Glutamatergic neuron (in vitro differentiated cells): ENCODE measurements at regions not wholly inside any gene's neighbourhood (a gene's known extent, or its start where the extent isn't known, plus 50 kb on each side); places are given as distances from the start of the nearest gene placed in this dataset.

Experiments used
- DNase-seq: peaks from one replicate; pipeline ENCODE4 v3.0.0; 2022
- H3K27ac Mint-ChIP-seq: one replicate; pipeline ENCODE4 v1.8.0; 2020; ENCODE audit warnings: mild to moderate bottlenecking, mixed read lengths, inconsistent platforms; ENCODE audit not compliant: unreplicated experiment
- H3K27me3 Mint-ChIP-seq: one replicate; pipeline ENCODE4 v1.8.0; 2020; ENCODE audit warnings: mild to moderate bottlenecking, moderate library complexity, mixed read lengths, inconsistent platforms; ENCODE audit not compliant: unreplicated experiment
- H3K36me3 Mint-ChIP-seq: one replicate; pipeline ENCODE4 v1.8.0; 2020; ENCODE audit warnings: mild to moderate bottlenecking, mixed read lengths, inconsistent platforms; ENCODE audit not compliant: unreplicated experiment
- H3K4me1 Mint-ChIP-seq: one replicate; pipeline ENCODE4 v1.8.0; 2020; ENCODE audit warnings: mild to moderate bottlenecking, low read depth, mixed read lengths, inconsistent platforms; ENCODE audit not compliant: unreplicated experiment
- H3K4me3 Mint-ChIP-seq: one replicate; pipeline ENCODE4 v1.8.0; 2020; ENCODE audit warnings: mild to moderate bottlenecking, mixed read lengths, inconsistent platforms; ENCODE audit not compliant: unreplicated experiment
- H3K9me3 Mint-ChIP-seq: one replicate; pipeline ENCODE4 v1.8.0; 2020; ENCODE audit warnings: mild to moderate bottlenecking, moderate library complexity, mixed read lengths, inconsistent platforms; ENCODE audit not compliant: unreplicated experiment
- TF ChIP-seq, protein P1 (sequence below): fragments of 200-600 bp; sonication (generic); IDR thresholded peaks from one replicate; pipeline ENCODE4 v1.5.0; 2021; ENCODE audit not compliant: partially characterized antibody, unreplicated experiment

DNA sequence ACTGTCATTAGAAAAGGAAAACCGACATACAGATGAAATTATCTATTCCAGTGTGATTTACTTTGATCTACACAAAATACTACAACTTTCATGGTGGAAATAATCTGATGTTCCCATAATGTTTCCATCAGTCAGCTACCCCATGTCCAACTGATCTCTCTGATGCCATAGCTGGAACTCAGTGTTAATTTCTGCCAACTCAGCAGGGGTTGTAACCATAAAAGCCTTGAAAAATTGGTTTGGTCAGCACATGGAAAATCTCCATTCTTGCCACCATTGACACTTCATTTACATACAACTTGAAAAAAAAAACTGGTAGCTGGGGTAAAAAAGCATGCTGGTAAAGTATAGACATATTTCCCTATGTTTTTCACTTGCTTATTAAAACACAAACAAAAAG lies 1463.7 kb downstream of the OTOL1 start:
- Mint-ChIP-seq H3K27ac (no peak overlapping the region), H3K4me3 (no peak overlapping the region), H3K36me3 (no peaks in the 10 kb centered on the region), H3K9me3 (no peaks in the 10 kb centered on the region), H3K27me3 (no peaks in the 10 kb centered on the region), H3K4me1 (no peaks in the 10 kb centered on the region)
- DNase-seq: no peak
- TF ChIP-seq, protein P1, sequence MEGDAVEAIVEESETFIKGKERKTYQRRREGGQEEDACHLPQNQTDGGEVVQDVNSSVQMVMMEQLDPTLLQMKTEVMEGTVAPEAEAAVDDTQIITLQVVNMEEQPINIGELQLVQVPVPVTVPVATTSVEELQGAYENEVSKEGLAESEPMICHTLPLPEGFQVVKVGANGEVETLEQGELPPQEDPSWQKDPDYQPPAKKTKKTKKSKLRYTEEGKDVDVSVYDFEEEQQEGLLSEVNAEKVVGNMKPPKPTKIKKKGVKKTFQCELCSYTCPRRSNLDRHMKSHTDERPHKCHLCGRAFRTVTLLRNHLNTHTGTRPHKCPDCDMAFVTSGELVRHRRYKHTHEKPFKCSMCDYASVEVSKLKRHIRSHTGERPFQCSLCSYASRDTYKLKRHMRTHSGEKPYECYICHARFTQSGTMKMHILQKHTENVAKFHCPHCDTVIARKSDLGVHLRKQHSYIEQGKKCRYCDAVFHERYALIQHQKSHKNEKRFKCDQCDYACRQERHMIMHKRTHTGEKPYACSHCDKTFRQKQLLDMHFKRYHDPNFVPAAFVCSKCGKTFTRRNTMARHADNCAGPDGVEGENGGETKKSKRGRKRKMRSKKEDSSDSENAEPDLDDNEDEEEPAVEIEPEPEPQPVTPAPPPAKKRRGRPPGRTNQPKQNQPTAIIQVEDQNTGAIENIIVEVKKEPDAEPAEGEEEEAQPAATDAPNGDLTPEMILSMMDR: no peak

DNA sequence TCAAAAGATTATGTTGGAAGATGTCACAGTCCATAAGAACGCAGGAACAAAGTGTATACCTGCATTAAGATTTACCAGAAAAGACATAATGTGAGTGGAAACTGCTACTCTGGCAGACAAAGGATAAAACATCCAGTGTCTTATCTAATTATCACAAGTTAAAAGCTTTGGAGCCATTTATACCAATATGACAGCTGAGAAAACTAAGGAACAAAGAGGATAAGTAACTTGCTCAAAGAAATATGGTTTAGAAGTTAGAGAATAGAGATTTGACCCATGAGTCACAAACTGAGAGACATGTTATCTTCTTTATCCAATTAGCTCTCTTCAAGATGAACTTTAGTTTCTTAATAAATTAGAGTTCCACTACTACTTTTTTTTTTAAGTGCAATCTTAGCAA lies 1473.7 kb downstream of the OTOL1 start:
- H3K36me3 Mint-ChIP-seq: peaks cover 4% of the 10 kb centered on the region
- H3K4me1 Mint-ChIP-seq: no peaks in the 10 kb centered on the region
- H3K4me3 Mint-ChIP-seq: no peak overlapping the region
- peaks cover 1% of the 10 kb centered on the region for H3K9me3 Mint-ChIP-seq
- H3K27ac Mint-ChIP-seq: no peak overlapping the region
- H3K27me3 Mint-ChIP-seq: no peaks in the 10 kb centered on the region
- TF ChIP-seq, protein P1: no peak
- no peak for DNase-seq

DNA sequence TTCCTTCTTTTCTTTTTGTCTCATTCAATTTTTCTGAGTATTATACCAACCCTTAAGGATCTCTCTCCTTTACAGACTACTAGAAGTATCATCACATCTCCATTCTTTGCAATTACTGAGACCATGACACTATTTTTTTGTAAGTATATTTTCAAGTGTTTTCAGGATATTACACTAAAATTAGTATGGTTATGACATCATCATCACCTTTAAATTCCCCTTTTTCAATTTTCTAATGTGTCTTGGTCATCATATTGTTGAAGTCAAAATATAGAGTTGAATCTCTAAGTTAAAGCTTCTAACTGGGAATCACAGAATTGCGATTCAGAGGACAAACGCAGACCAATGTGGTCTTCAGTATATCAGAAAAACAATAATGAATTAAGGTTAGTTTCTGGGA lies 1475.1 kb downstream of the OTOL1 start:
- no peak for DNase-seq
- Mint-ChIP-seq H3K9me3 (no peaks in the 10 kb centered on the region), H3K27ac (no peak overlapping the region), H3K4me1 (no peaks in the 10 kb centered on the region), H3K27me3 (no peaks in the 10 kb centered on the region), H3K4me3 (no peak overlapping the region), H3K36me3 (peaks cover 2% of the 10 kb centered on the region)
- TF ChIP-seq, protein P1: no peak

DNA sequence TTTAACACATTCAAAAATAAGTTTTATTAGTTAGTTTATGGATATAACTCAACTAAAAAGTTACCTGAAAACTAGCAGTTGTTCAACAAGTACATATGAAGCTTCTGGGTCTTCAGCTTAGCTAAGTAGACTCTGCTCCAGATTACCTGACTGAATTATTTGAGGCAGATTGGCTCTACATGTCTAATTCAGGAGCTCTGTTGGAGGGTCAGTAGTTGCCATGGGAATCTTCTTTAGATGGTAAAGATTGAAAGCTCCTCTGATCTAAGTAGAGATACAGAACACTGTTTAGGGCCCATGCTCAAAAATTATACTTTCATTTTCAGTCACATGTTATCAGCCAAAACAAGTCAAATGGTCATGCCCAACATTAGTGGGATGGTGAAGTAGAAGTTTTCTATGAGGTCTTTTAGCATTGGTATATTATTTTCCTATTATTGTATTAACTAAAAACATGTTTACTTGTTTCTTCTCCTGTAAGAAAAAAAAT lies 1476.9 kb downstream of the OTOL1 start:
- Mint-ChIP-seq H3K4me3 (no peak overlapping the region), H3K27me3 (no peaks in the 10 kb centered on the region), H3K27ac (no peak overlapping the region), H3K4me1 (no peaks in the 10 kb centered on the region), H3K9me3 (no peaks in the 10 kb centered on the region), H3K36me3 (no peaks in the 10 kb centered on the region)
- DNase-seq: no peak
- TF ChIP-seq, protein P1: no peak

DNA sequence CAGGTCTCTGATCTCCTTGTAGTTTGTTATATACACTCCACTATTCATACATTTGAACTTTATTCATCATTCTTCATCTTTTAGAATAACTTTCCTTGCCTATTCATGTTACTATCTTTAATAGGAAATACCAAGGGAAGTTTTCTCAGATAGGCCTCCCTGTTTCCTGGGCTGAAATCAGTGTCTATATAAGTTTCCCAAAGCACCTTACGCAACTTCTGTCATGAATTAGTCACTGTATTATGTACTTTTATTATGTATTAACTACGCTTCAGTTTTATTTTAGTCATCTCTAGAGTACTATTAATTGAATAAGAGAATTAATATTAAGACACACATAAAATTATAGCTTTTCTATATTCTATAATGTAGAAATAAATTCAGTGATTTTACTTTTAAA lies 1481.5 kb downstream of the OTOL1 start:
- Mint-ChIP-seq H3K27me3 (no peaks in the 10 kb centered on the region), H3K36me3 (no peaks in the 10 kb centered on the region), H3K4me3 (no peak overlapping the region), H3K9me3 (no peaks in the 10 kb centered on the region), H3K27ac (no peak overlapping the region), H3K4me1 (no peaks in the 10 kb centered on the region)
- DNase-seq: no peak
- TF ChIP-seq, protein P1: no peak
